Upper lobe of left lung (tissue), 4 donors: ENCODE measurements at regions not wholly inside any gene's neighbourhood (a gene's known extent, or its start where the extent isn't known, plus 50 kb on each side); places are given as distances from the start of the nearest gene placed in this dataset.

ENCODE experiments used
- EP300 ChIP-seq, 4 donors: sonication (generic); formaldehyde crosslinking; IDR thresholded peaks; one replicate each; pipeline ENCODE4 v1.5.1; 2017; ENCODE audit warnings: antibody characterized with exemption in 4 of 4, control low read depth in 2 of 4
- POLR2A ChIP-seq, 4 donors: fragments of 450-650 bp; IDR thresholded peaks; one replicate each; pipeline ENCODE4 v1.5.1; 2016 to 2017; ENCODE audit warnings: antibody characterized with exemption in 4 of 4, mild to moderate bottlenecking in 2 of 4

DNA sequence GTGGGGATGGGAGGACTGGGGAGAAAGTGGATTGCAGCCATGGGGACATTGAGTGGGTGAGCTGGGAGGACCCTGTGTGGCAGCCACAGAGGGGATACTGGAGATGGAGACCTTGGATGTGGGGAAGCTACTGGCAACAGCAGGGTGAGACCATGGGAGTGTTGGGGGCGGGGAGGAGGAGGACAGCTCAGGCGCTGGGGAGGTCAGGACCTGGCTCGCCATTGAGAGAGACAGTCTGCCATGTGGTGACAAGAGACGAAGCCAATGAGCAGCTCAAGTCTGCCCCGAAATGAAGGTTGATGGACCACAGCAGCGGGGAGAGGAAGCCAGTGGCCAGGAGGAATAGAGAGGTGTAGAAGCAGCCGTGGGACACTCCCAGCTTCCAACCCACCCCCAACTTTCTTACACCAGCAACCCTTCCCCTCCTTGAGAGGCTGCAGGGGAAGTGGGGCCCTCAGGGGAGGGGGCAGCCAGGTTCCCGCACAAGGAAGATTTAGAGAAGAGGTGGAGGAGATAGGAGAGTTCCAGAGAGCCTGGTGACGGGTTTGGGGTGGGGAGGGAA is 118.1 kb downstream of the ASB7 start:
- TF ChIP-seq EP300 (IDR thresholded peaks at IDR 0.05), result no peak
- no peak for TF ChIP-seq POLR2A (IDR thresholded peaks at IDR 0.05)
